ENCODE measurements at regions not wholly inside any gene's neighbourhood (a gene's known extent, or its start where the extent isn't known, plus 50 kb on each side); places are given as distances from the start of the nearest gene placed in this dataset.
"Not testable (repeated sequence)": the region's sequence is repeated elsewhere in the genome, so short reads cannot be mapped to it uniquely, and the experiment has no call there.

DNA sequence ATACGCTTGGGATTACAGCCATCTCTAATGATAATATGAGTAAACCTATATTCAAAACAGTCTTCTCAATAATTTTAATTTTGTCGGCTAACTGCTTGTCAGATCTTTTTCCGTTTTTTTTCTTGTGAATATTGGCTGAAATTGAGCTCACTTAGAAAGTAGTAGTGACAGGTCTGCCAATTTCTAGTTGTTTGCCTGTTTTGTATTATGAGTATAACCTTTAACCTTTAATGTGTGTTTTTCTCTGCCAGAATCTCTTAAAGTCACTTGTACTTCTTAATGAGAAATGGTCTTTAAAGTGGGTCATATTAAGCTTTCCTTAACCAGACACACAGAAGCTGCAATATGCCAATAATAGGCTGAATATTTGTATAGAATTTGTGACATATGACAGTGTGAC is 511.0 kb downstream of the CSNK1G3 start:
- DNase-seq (ENCODE audit: low read depth), result no peak

DNA sequence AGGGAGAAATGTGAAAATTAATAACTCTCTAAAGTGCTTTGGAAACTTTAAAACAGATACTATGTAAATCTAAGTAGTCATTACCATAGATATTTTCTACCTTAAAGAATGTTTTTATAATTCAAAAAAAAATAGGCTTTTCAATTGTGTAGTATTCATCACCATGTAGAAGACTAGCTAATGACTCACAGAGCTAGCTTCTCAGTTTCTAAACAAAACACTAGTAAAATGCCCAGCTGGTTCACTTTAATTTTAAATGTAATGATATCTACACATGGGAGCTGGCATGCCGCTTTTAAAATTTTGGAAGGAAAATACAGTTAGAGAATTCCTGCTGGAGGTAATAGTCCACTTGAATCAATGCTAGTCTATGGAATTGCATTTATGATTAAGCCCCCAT is 509.8 kb downstream of the CSNK1G3 start:
- DNase-seq (ENCODE audit: low read depth), result no peak

DNA sequence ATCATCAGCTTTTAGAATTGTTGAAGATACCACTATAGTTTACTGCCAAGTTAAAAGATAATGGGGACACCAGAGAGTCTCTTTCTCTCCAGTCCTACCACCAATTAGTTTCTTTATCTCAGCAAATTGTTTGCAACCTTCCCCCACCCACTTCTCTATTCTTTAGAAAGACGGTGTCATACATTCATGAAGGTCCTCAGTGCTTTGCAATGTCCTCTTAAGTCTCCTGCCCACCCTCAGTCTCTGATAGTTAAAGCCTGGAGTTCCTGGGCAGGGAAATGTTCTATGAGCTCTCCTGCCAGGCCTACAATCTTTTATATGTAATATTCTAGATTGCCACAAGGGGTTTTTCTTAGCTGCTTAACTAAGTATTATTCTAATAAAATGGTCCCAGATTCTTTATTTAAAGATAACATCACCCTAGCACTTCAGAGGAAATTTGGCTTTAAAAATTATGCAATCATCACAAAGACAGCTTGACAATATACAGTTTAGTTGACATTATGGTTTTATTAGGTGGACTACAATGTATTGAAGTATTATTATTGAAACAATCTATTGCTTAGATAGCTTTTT is 509.2 kb downstream of the CSNK1G3 start:
- no peak for DNase-seq (ENCODE audit: low read depth)

DNA sequence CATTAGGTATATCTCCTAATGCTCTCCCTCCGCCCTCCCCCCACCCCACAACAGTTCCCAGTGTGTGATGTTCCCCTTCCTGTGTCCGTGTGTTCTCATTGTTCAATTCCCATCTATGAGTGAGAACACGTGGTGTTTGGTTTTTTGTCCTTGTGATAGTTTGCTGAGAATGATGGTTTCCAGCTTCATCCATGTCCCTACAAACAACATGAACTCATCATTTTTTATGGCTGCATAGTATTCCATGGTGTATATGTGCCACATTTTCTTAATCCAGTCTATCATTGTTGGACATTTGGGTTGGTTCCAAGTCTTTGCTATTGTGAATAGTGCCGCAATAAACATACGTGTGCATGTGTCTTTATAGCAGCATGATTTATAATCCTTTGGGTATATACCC is 505.3 kb downstream of the CSNK1G3 start:
- not testable (repeated sequence) for DNase-seq (ENCODE audit: low read depth)

DNA sequence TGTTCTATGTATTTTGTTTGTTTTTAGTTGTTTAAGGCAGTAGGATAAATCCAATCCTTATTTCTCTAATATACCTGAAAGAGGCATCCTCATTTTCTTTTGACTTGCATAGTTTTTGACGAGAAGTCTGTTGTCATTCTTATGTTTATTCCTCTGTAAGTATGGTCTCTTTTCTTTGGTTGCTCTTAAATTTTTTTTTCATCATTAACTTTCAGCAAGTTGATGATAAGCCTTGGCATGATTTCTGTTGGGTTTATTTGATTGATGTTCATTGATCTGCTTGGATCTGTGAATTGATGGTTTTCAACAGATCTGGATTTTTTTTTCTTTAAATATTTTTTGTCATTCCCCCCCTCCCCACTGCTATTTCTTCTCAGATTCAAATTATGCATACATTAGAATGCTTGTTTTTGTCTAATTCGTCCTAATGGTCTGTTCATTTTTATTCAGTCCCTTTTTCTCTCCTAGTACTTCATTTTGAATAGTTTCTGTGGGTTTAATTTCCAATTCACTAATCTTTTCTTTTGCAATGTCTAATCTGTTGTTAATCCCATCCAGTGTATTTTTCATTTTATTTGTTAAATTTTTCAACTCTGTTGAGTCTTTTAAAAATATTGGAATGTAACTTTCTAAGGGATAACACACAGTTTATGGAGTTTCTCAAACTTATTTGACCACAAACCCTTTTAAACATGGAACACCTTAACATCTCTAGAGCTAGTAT is 495.9 kb downstream of the CSNK1G3 start:
- peak; percentile 72 for DNase-seq (ENCODE audit: low read depth)

DNA sequence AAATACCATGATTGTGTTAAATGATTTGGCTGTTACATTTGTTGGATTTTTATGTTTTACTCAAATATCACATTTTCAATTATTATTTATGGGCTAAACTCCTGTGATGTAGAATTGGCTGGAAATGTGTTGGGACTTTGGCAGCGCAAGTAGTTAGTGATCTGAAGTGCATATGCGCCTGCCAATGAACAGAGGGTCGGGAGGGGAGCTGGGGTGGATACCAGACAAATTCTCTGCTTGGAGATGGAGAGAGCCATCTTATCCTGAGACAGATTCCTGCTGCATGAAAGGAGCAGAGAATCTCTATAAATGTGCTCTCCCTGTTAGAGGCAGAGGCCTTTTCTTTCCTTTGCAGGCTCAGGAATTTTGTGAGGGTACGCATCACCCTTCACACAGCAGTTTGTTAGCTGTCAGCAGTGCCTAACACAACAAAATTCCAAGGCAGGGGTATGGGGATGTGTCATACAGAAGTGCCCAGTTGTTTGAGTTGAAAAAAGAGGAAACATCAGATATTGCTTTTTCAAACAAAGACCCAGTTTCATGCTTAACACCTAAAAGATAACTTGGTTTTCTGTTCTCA is 489.1 kb downstream of the CSNK1G3 start:
- peak; percentile 20 for DNase-seq (ENCODE audit: low read depth)

DNA sequence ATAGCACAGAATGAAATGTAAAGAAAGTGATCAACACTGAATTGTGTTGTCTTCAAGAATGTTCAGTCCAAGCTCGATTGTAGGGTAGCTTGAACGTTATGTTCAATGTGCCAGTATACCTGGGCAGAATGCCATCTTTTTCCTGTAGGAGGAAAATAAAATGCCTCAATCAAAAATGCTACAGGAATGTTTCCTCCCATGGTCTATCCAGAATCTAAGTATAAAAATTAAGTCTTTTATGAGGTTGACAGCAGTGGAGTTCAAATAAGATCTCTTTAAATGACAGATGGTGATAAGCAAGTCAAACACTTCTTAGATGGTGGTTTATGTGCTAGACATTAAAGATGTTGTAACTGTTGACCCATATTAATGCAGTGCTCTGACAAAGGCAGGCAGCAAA is 488.6 kb downstream of the CSNK1G3 start:
- DNase-seq (ENCODE audit: low read depth), result no peak

DNA sequence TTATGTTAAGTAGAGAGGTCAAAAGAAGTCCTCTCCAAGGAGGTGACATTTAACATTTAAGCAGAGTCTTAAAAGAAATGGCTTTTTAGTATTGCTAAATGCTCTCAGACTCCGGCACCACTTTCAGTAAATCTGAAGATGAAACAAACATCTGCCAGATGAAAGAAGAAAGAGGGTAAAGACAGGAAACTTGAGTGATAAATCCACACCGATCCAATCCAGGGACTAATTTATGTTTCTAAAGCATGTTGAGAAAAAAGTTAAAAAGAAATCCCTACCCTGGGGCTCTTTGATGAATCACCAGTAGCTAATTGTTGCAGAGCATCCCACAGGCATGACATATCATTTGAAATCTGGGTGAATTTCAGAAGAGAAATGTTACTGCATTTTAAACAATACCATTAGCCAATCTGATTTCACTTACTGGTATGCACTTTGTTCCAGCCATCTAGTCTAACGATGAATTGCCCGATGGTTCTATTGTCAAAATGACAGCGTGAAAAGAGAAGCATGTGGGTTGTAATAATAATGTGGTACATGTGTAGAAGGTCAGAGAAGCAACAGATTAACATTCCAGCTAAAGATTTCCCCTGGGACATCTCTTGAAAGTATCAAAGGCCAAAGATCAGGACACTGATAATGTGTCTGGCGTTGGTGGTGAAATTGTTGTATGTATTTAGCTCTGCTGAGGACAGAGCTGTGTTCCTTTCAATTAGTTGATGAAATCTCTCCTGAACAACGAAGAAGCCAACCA is 485.7 kb downstream of the CSNK1G3 start:
- peak; percentile 81 for DNase-seq (ENCODE audit: low read depth)

DNA sequence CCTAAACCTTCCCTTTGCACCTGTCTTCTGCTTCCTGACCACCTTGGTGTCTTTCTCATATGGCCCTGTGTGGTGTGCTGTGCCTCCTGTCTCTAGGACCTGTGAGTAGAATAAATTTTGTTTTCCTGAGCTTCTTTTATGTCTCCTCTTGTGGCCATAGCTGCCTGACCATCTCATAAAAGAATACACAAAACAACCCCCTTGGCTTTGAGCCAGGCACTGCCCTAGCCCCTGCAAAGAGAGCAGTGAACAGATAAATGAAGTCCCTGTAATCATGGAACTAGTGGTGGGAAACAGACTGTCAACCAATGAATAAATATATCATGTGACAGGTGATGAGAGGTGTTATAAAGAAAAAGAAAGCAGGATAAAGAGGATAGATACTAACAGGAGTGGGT is 485.1 kb downstream of the CSNK1G3 start:
- DNase-seq (ENCODE audit: low read depth), result no peak

DNA sequence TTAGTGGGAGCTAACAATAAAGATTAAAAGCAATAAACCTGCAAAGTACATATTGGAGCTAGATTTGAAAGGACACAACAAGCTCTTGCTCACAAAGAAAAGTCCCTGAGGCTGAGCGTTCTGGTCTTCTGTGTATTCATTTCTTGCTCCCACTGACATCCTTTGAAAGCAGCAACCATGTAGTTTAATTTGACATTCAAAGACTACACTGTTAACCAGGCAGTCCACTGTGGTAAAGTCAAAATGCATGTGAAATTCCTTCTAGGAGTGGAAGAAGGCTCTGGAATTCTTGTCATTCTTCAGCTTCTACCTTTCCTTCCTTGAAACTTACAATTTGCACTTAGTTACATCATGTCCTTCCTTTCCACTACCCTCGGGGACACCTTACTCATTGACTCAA is 480.7 kb downstream of the CSNK1G3 start:
- no peak for DNase-seq (ENCODE audit: low read depth)

DNA sequence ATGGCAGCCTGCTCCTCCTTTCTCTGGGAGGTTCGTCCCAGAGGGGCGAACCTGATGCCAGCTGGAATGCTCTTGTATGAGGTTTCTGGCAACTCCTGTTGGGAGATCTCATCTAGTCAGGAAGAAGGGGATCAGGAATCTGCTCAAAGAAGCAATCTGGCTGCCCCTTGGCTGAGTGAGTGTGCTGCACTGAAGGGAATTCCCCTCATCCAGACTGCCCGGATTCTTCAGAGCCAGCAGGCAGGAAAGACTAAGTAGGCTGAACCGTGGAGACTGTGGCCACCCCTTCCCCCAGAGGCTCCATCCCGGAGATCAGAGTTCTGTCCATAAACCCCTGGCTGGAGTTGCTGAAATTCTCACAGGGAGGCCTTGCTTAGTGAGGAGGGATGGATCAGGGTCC is 476.0 kb downstream of the CSNK1G3 start:
- no peak for DNase-seq (ENCODE audit: low read depth)

DNA sequence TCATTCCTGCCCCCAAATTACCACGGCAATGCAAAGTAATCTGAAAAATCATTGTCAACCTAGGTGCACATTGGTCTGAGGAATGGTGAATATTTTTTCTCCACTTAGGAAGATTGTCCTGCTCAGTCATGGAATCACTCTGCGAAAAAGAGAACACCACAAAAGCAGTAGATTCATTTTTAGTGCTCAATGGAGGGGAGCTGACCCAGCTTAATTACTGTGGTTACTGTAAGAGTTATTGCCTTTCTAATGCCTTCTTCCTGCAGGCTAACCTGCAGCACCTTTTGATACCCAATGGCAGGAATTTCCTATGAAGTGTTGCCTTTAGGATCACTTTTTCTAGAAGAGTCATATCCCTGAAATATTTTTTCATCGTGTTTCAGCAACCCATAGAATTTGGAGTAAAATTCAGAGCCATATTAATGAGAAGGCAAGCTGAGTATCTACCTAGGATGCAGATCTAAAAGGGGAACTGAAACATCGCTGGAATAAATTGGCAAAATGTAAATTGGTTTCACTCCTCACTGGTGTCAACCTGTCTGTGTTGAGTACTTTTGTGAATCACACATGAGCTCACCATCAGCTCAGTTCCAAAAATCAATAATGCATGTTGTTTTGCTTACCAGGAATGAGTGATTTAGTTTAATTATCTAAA is 464.5 kb downstream of the CSNK1G3 start:
- DNase-seq (ENCODE audit: low read depth), result no peak

DNA sequence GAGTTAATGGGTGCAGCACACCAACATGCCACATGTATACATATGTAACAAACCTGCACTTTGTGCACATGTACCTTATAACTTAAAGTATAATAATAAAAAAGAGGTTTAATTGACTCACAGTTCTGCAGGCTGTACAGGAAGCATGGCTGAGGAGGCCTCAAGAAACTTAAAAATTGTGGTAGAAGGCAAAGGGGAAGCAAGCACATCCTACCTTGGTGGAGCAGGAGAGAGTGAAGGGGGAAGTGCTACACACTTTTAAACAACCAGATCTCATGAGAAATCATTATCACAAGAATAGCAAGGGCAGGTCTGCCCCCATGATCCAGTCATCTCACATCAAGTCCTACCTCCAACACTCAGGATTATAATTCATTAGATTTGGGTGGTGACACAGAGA is 463.5 kb downstream of the CSNK1G3 start:
- not testable (repeated sequence) for DNase-seq (ENCODE audit: low read depth)

DNA sequence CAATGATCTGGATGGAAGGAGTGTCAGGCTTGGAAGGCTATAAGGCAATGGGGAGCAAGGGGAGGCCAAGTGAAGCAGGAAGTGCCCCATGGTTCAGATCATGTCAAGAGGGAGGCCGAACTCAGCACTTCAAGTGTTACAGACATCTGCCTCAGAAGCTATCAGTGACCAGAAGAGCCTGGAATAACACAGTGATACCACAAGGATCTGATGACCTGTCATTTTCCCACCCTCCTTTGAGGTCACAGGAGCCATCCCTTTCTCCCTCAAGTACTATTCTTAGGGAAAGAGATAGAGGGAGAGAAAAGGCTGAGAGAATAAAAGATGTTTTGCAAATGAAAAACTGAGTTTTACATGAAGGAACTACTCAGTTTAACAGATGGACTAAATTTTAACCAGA is 454.8 kb downstream of the CSNK1G3 start:
- DNase-seq (ENCODE audit: low read depth), result no peak

DNA sequence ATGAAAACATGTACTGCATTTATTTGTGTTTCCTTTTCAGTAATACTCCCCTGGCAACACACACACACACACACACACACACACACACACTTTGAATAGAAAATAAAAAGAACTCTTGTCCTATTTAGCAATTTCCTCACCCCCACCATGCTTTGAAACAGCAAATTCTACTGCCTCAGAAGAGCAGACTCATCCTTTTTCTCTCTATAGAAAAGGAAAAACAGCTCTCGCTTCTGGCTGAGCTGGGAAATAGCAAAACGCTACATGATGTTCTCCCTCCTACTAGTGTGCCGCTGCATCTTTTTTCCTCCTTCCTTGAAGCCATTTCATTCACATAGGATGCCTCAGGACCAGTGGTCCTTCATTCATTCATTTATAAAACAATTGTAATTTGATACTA is 453.6 kb downstream of the CSNK1G3 start:
- DNase-seq (ENCODE audit: low read depth), result no peak

DNA sequence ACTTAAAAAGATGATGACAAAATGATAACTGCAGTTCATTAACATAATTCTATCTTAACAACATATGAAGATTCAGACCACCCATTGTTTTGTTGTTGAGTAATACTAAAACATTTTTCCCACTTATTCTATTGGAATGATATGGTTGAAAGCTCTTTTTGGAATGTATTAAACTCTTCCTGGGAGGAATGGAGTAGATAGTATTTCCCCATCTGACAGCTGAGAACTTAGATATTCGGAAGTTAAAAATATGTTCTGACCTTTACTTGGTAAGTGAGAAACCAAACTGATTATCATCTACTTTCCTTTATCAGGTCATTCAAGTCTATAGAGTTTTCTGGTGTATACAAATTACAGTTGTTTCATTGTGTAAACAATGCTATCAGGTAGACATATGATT is 452.9 kb downstream of the CSNK1G3 start:
- peak; percentile 41 for DNase-seq (ENCODE audit: low read depth)

DNA sequence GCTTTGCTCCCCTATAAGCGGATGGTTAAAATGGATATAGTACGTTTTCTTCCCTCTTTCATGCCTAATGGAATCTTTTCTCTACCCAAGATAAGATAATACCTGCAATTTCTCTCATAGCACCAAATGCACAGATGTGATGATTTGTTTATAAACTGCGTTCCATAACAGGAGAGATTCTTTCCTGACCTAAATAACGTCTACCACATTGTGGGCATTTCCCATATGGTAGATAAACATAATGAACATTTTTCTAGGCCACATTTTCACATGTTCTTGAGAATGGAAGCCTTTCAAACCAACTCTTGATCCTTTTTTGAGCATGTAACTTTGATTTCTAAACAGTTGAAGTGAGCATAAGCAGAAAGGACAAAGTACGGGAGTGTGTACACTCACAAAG is 448.5 kb downstream of the CSNK1G3 start:
- peak; percentile 79 for DNase-seq (ENCODE audit: low read depth)

DNA sequence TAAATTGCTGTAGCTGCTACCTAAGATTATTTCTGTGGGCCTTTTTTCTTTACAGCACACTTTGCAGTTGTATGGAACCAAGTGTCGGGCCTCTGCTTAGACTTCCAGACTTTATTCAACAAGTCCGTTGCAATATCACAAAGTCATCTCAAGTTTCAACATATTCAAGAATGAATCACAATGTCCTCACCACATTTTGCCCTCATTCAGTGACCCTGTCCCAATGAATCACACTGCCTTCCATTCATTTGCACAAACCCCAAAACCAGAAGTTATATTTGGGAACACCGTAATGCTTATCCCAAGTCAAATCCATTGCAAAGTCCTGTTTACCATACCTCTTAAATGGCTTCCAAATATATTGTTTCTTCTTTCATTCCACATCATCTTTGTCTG is 439.6 kb downstream of the CSNK1G3 start:
- peak; percentile 96 for DNase-seq (ENCODE audit: low read depth)

DNA sequence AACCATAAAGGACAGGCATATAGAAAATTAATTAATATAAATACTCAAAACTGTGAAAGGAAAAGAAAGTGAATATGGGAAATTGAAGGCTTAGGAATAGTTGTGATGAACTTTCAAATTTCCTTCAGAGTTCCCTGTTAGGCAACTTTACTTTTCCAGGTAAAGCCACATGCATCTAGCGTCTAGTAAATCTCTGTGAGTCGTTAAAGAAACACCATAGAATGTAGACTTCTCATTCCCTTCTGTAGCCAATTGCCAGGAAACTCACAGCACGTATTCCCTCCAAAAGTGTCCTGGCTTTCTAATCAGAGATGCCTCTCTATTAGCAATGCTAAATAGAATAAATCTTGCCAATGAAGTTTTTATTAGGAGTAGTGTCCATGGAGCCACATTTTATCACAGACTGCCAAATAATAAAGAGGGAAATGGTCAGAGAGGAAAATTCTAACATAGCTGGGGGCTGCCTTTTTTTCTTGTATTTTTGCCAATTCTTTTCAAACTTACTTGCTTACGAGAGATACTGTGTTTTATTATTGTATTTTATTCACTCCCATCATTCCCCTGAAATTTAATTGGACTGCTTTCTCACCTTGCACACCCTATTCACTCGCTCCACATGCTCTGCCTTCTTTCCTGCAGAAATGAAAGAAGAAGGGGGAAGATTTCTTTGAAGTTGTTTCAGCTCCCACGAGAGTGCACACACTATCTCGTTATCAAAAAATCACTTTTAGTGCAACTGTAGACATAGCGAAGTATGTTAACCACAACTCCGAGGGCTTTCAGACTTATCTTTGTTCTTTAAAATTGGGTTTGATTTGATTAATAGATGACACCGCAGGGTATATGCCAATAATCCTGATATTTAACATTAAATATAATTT is 439.0 kb downstream of the CSNK1G3 start:
- no peak for DNase-seq (ENCODE audit: low read depth)

DNA sequence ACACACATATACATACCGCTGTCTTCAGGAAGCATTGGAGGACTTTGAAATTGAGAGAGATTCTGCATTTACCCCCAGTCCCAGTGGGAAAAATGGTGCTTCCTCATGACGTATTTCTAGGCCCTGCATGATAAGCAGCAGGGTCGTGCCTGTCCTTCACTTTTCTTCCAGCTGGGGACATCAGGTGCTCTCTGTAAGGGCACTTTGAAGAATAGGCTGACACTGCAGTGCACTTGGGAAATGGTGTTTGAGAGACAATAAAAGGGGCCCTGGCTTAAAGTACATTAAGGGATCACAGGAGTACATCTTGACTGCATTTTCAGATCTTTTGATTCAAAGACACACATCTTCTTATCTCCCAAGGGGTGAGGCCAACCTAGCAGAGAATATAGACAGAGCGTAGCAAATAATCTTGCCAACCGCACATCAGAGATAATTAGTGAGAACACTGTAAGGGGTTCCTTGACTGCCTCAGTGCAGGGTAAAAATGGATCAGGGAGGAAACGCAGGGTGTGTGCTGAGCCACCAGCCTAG is 437.9 kb downstream of the CSNK1G3 start:
- no peak for DNase-seq (ENCODE audit: low read depth)

Data from amniotic epithelial cell (primary cell).